Caco-2 (cell line): ENCODE measurements at regions not wholly inside any gene's neighbourhood (a gene's known extent, or its start where the extent isn't known, plus 50 kb on each side); places are given as distances from the start of the nearest gene placed in this dataset.

Source experiments
- BruUV-seq: library from RNA; stranded (reverse); fragments of 400-500 nt; replicated peaks from 2 replicates; lab custom pipeline; 2021; lab: Mats Ljungman, UMichigan
- CTCF ChIA-PET: fragments of 300-600 bp; sonication (Branson Sonifier 250); formaldehyde crosslinking; loops from one replicate; lab custom pipeline; 2022; ENCODE audit warnings: antibody characterized with exemption; lab: Charles Lee
- POLR2A ChIA-PET: fragments of 300-600 bp; sonication (Branson Sonifier 250); formaldehyde crosslinking; loops from one replicate; lab custom pipeline; 2022; ENCODE audit warnings: antibody characterized with exemption; lab: Charles Lee
- DNase-seq, 2 experiments: peaks; one replicate each; pipeline versions ENCODE4 v3.0.0 to v3.0.0-alpha.2; 2020 to 2022
- H3K27me3 ChIP-seq: replicated peaks from 2 replicates; pipeline ENCODE4 v1.6.0; 2011; ENCODE audit warnings: low read length; ENCODE audit not compliant: control insufficient read depth, insufficient read depth
- H3K36me3 ChIP-seq: 2 replicates; pipeline ENCODE4 v1.5.1; 2011; ENCODE audit warnings: low read length; ENCODE audit not compliant: control insufficient read depth, insufficient read depth
- H3K4me1 ChIP-seq: fragments of 250-450 bp; sonication (Bioruptor Pico); 2 replicates; pipeline ENCODE4 v1.5.1; 2020; ENCODE audit warnings: mild to moderate bottlenecking
- H3K4me3 ChIP-seq: 2 replicates; pipeline ENCODE4 v1.5.1; 2011; ENCODE audit warnings: low read depth, mild to moderate bottlenecking, control low read depth, low read length
- H3K9me3 ChIP-seq: fragments of 250-450 bp; sonication (Bioruptor Pico); 2 replicates; pipeline ENCODE4 v1.5.1; 2020; ENCODE audit warnings: mild to moderate bottlenecking, moderate library complexity
- H3K27ac Mint-ChIP-seq: one replicate; pipeline ENCODE4 v1.8.0; 2022; ENCODE audit warnings: mixed read lengths; ENCODE audit not compliant: unreplicated experiment
- H3K27me3 Mint-ChIP-seq: one replicate; pipeline ENCODE4 v1.8.0; 2022; ENCODE audit warnings: mixed read lengths; ENCODE audit not compliant: insufficient read depth, unreplicated experiment
- H3K36me3 Mint-ChIP-seq: one replicate; pipeline ENCODE4 v1.8.0; 2022; ENCODE audit warnings: mild to moderate bottlenecking, mixed read lengths; ENCODE audit not compliant: insufficient read depth, unreplicated experiment
- H3K4me1 Mint-ChIP-seq: one replicate; pipeline ENCODE4 v1.8.0; 2022; ENCODE audit warnings: low read depth, mixed read lengths; ENCODE audit not compliant: unreplicated experiment
- H3K4me3 Mint-ChIP-seq: one replicate; pipeline ENCODE4 v1.8.0; 2022; ENCODE audit warnings: mild to moderate bottlenecking, moderate library complexity, mixed read lengths; ENCODE audit not compliant: unreplicated experiment
- H3K9me3 Mint-ChIP-seq: one replicate; pipeline ENCODE4 v1.8.0; 2022; ENCODE audit warnings: mixed read lengths; ENCODE audit not compliant: unreplicated experiment
- CTCF ChIP-seq, 2 experiments: fragments of 200-600 bp in 1 of 2; IDR thresholded peaks; 1 replicate in 1 of 2; 2 replicates in 1 of 2; pipeline versions ENCODE4 v1.5.1 to v1.8.0; 2011 to 2022; ENCODE audit warnings: antibody characterized with exemption in 1 of 2, control low read depth in 1 of 2, inconsistent platforms in 1 of 2, low read depth in 1 of 2, low read length in 1 of 2, mild to moderate bottlenecking in 1 of 2, moderate library complexity in 1 of 2; ENCODE audit not compliant: insufficient read depth in 1 of 2, severe bottlenecking in 1 of 2, unreplicated experiment in 1 of 2
- intact Hi-C: fragments of 100-400 bp; cut with micrococcal nuclease; formaldehyde crosslinking; loops from one replicate; pipeline ENCODE4 v1.10.0; 2022; ENCODE audit not compliant: unreplicated experiment

- peaks cover 14% of the 10 kb centered on the region for H3K4me1 ChIP-seq
- H3K36me3 ChIP-seq: no peaks in the 10 kb centered on the region
- CTCF ChIA-PET: no interaction called here
- intact Hi-C loops: no loop called here
- Mint-ChIP-seq H3K9me3 (no peaks in the 10 kb centered on the region), H3K4me3 (no peak overlapping the region), H3K36me3 (no peaks in the 10 kb centered on the region), H3K27ac (peak overlapping the region; percentile 71), H3K27me3 (no peaks in the 10 kb centered on the region), H3K4me1 (peaks cover 10% of the 10 kb centered on the region)
- H3K4me3 ChIP-seq: no peak overlapping the region
- no TSS peak for BruUV-seq
- POLR2A ChIA-PET: interaction anchor here (1.0 to 1.1 kb wide), 2 partner anchors 9 to 10 kb away, joined by 3 to 5 read pairs; no protein-coding TSS in a partner anchor
- no peak for TF ChIP-seq CTCF (IDR thresholded peaks at IDR 0.05; ENCODE audit: insufficient read depth in 1 of 2, low read depth in 1 of 2, low read length in 1 of 2, severe bottlenecking in 1 of 2, unreplicated experiment in 1 of 2)
- H3K9me3 ChIP-seq: no peaks in the 10 kb centered on the region
- H3K27me3 ChIP-seq: no peaks in the 10 kb centered on the region
- DNase-seq: no peak
Observed at GRCh38 chr10:78964274-78964951, 104.4 kb upstream of the ZMIZ1 start.

- Mint-ChIP-seq H3K4me1 (peaks cover 10% of the 10 kb centered on the region), H3K27ac (peak overlapping the region; percentile 71), H3K27me3 (no peaks in the 10 kb centered on the region), H3K9me3 (no peaks in the 10 kb centered on the region), H3K36me3 (no peaks in the 10 kb centered on the region), H3K4me3 (no peak overlapping the region)
- TF ChIP-seq CTCF (IDR thresholded peaks at IDR 0.05; ENCODE audit: insufficient read depth in 1 of 2, low read depth in 1 of 2, low read length in 1 of 2, severe bottlenecking in 1 of 2, unreplicated experiment in 1 of 2): no peak
- Histone ChIP-seq H3K9me3 (no peaks in the 10 kb centered on the region), H3K27me3 (no peaks in the 10 kb centered on the region), H3K4me1 (peaks cover 14% of the 10 kb centered on the region), H3K36me3 (no peaks in the 10 kb centered on the region), H3K4me3 (no peak overlapping the region)
- no TSS peak for BruUV-seq
- ChIA-PET POLR2A (interaction anchor here (1.0 to 1.1 kb wide), 2 partner anchors 9 to 10 kb away, joined by 3 to 5 read pairs; no protein-coding TSS in a partner anchor), CTCF (no interaction called here)
- peak; percentile 70 to 85 for DNase-seq
- intact Hi-C loops: no loop called here
Observed at GRCh38 chr10:78964952-78965633, 103.7 kb upstream of the ZMIZ1 start.

GRCh38 chr10:78966182-78966787 lies 102.5 kb upstream of the ZMIZ1 start:
- ChIA-PET POLR2A (no interaction called here), CTCF (interaction anchor here (1.0 kb wide), 1 partner anchor 101 kb away, joined by 3 read pairs; no protein-coding TSS in a partner anchor)
- no peak overlapping the region for H3K4me3 ChIP-seq
- no TSS peak for BruUV-seq
- intact Hi-C loops: no loop called here
- Mint-ChIP-seq H3K27me3 (no peaks in the 10 kb centered on the region), H3K27ac (no peak overlapping the region), H3K4me1 (peaks cover 10% of the 10 kb centered on the region), H3K9me3 (no peaks in the 10 kb centered on the region), H3K36me3 (no peaks in the 10 kb centered on the region), H3K4me3 (no peak overlapping the region)
- no peak for TF ChIP-seq CTCF (IDR thresholded peaks at IDR 0.05; ENCODE audit: insufficient read depth in 1 of 2, low read depth in 1 of 2, low read length in 1 of 2, severe bottlenecking in 1 of 2, unreplicated experiment in 1 of 2)
- no peaks in the 10 kb centered on the region for H3K36me3 ChIP-seq
- peaks cover 14% of the 10 kb centered on the region for H3K4me1 ChIP-seq
- no peaks in the 10 kb centered on the region for H3K9me3 ChIP-seq
- no peak for DNase-seq
- no peaks in the 10 kb centered on the region for H3K27me3 ChIP-seq
